Keratinocyte (primary cell): ENCODE measurements at regions not wholly inside any gene's neighbourhood (a gene's known extent, or its start where the extent isn't known, plus 50 kb on each side); places are given as distances from the start of the nearest gene placed in this dataset.

Source experiments
- DNase-seq: peaks from one replicate; pipeline ENCODE4 v3.0.0-alpha.2; 2011; ENCODE audit warnings: low read depth, missing footprints, low spot score
- FAIRE-seq: peaks from 2 replicates; lab custom pipeline; 2011; peaks lifted over from hg19 to GRCh38; lab: Jason Lieb, UNC
- H2AFZ ChIP-seq: 2 replicates; pipeline ENCODE4 v1.6.0; 2012; ENCODE audit warnings: low read length, control low read depth, inconsistent platforms; ENCODE audit not compliant: control insufficient read depth
- H3K27ac ChIP-seq: 2 replicates; pipeline ENCODE4 v1.5.1; 2011; ENCODE audit warnings: low read length; ENCODE audit not compliant: control insufficient read depth, insufficient read depth
- H3K27me3 ChIP-seq: 3 replicates; pipeline ENCODE4 v1.6.0; 2011; ENCODE audit warnings: low read length; ENCODE audit not compliant: control insufficient read depth, insufficient read depth; ENCODE audit errors: extremely low read depth
- H3K36me3 ChIP-seq, 2 experiments: 2 replicates in 1 of 2; 3 replicates in 1 of 2; pipeline ENCODE4 v1.5.1; 2011; ENCODE audit warnings: low read length in 2 of 2, mild to moderate bottlenecking in 1 of 2; ENCODE audit not compliant: control insufficient read depth in 2 of 2, insufficient read depth in 2 of 2; ENCODE audit errors: extremely low read depth in 1 of 2
- H3K4me1 ChIP-seq: 3 replicates; pipeline ENCODE4 v1.5.1; 2011; ENCODE audit warnings: low read length; ENCODE audit not compliant: control insufficient read depth, insufficient read depth; ENCODE audit errors: extremely low read depth
- H3K4me2 ChIP-seq: 3 replicates; pipeline ENCODE4 v1.6.0; 2011; ENCODE audit warnings: low read depth, low read length; ENCODE audit not compliant: control insufficient read depth, insufficient read depth; ENCODE audit errors: extremely low read depth
- H3K4me3 ChIP-seq, 3 experiments: fragments of 200-600 bp in 1 of 3; sonication (generic) in 1 of 3; 2 replicates in 2 of 3; 3 replicates in 1 of 3; pipeline ENCODE4 v1.5.1; 2011 to 2016; ENCODE audit warnings: low read length in 3 of 3, mild to moderate bottlenecking in 3 of 3, control low read depth in 2 of 3, inconsistent platforms in 1 of 3, low read depth in 1 of 3, mixed read lengths in 1 of 3, mixed run types in 1 of 3, moderate library complexity in 1 of 3; ENCODE audit not compliant: control insufficient read depth in 2 of 3, insufficient read depth in 2 of 3; ENCODE audit errors: extremely low read depth in 1 of 3
- H3K79me2 ChIP-seq: 2 replicates; pipeline ENCODE4 v1.6.0; 2012; ENCODE audit warnings: low read length; ENCODE audit not compliant: control insufficient read depth, insufficient read depth
- H3K9ac ChIP-seq: 3 replicates; pipeline ENCODE4 v1.6.0; 2011; ENCODE audit warnings: low read length; ENCODE audit not compliant: control insufficient read depth, insufficient read depth; ENCODE audit errors: extremely low read depth
- H3K9me1 ChIP-seq: 3 replicates; pipeline ENCODE4 v1.6.0; 2011; ENCODE audit warnings: low read length; ENCODE audit not compliant: control insufficient read depth, insufficient read depth; ENCODE audit errors: extremely low read depth
- H3K9me3 ChIP-seq: 2 replicates; pipeline ENCODE4 v1.5.1; 2012; ENCODE audit warnings: low read depth, low read length; ENCODE audit not compliant: control insufficient read depth
- H4K20me1 ChIP-seq: 3 replicates; pipeline ENCODE4 v1.6.0; 2011; ENCODE audit warnings: low read length; ENCODE audit not compliant: control insufficient read depth, insufficient read depth; ENCODE audit errors: extremely low read depth
- CTCF ChIP-seq, 3 experiments: IDR thresholded peaks in 1 of 3; conservative IDR thresholded peaks in 1 of 3; optimal IDR thresholded peaks in 1 of 3; 2 replicates in 2 of 3; 3 replicates in 1 of 3; pipeline versions ENCODE3 to v1.5.1; 2011; ENCODE audit warnings: low read length in 3 of 3, mild to moderate bottlenecking in 3 of 3, moderate library complexity in 2 of 3, control low read depth in 1 of 3, inconsistent platforms in 1 of 3; ENCODE audit not compliant: insufficient read depth in 2 of 3; ENCODE audit errors: extremely low read depth in 1 of 3
- EZH2 ChIP-seq: IDR thresholded peaks from one replicate; pipeline ENCODE4 v1.6.1; 2012; ENCODE audit warnings: inconsistent platforms, mild to moderate bottlenecking, low read length, moderate library complexity
- dilution Hi-C: fragments of 300-500 bp; cut with MboI; formaldehyde crosslinking; loops from one replicate; pipeline ENCODE4 v1.7.0; 2020; ENCODE audit warnings: low sequenced_read_pairs; ENCODE audit not compliant: extremely low pct_ligation_motif_present

DNA sequence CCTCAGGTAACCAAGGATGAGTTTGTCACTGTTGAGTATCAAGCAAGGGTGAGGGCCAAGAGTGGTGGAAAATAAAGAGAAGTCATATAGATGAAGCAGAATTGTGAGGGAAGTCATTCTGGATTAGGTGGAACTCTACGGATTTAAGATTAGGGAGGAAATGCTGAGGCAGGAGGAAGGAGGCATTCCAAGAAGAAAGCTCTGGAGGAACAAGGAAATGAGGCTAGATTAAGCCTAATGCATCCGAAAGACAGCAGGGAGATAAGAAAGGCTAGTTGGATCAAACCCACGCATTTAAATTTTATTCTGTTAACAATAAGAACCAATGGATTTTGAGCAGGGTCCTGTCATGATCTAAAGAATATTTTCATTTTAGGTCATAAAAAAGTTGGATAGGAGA is 681.2 kb downstream of the EPHA4 start:
- Histone ChIP-seq H3K9ac (no peak overlapping the region), H3K36me3 (no peaks in the 10 kb centered on the region), H3K79me2 (no peaks in the 10 kb centered on the region), H3K9me3 (no peaks in the 10 kb centered on the region), H3K27ac (no peak overlapping the region), H3K9me1 (no peaks in the 10 kb centered on the region), H4K20me1 (no peaks in the 10 kb centered on the region), H3K4me1 (peaks cover 10% of the 10 kb centered on the region), H2AFZ (no peak overlapping the region), H3K27me3 (no peaks in the 10 kb centered on the region), H3K4me3 (no peak overlapping the region), H3K4me2 (no peak overlapping the region)
- FAIRE-seq, result no peak
- DNase-seq, result no peak
- TF ChIP-seq CTCF (optimal IDR thresholded peaks at IDR 0.05 in 1 of 3, IDR thresholded peaks at IDR 0.05 in 1 of 3, conservative IDR thresholded peaks at IDR 0.05 in 1 of 3; ENCODE audit: extremely low read depth in 1 of 3, insufficient read depth in 2 of 3, low read length in 3 of 3), result no peak
- TF ChIP-seq EZH2, result no peak
- dilution Hi-C loops, result no loop called here

DNA sequence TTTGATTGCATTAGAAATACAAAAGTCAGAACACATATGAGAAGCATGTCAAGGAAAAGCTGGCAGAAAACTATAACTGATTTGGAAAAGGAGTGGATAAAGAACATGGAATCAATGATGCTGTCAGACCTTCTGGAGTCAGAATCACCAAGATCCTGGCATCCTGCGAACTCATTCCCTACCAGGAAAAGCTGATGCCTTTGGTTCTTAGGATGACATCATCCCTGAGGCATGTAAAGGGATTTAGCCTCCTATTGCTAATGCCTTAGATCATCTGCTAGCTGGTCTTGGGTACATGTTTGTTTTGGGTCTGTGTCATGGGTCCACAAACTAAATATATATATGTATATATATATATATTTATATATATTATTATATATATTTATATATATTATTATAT is 680.7 kb downstream of the EPHA4 start:
- FAIRE-seq (peak; percentile 89), DNase-seq (peak; percentile 69)
- Histone ChIP-seq H3K9ac (no peak overlapping the region), H3K4me3 (no peak overlapping the region), H3K27me3 (no peaks in the 10 kb centered on the region), H3K79me2 (no peaks in the 10 kb centered on the region), H3K4me1 (peaks cover 10% of the 10 kb centered on the region), H3K36me3 (no peaks in the 10 kb centered on the region), H3K9me3 (no peaks in the 10 kb centered on the region), H3K4me2 (no peak overlapping the region), H4K20me1 (no peaks in the 10 kb centered on the region), H2AFZ (no peak overlapping the region), H3K27ac (no peak overlapping the region), H3K9me1 (no peaks in the 10 kb centered on the region)
- dilution Hi-C loops, result no loop called here
- TF ChIP-seq EZH2, result no peak
- TF ChIP-seq CTCF (optimal IDR thresholded peaks at IDR 0.05 in 1 of 3, IDR thresholded peaks at IDR 0.05 in 1 of 3, conservative IDR thresholded peaks at IDR 0.05 in 1 of 3; ENCODE audit: extremely low read depth in 1 of 3, insufficient read depth in 2 of 3, low read length in 3 of 3), result no peak
